ENCODE measurements at regions not wholly inside any gene's neighbourhood (a gene's known extent, or its start where the extent isn't known, plus 50 kb on each side); places are given as distances from the start of the nearest gene placed in this dataset.
"Not testable (repeated sequence)": the region's sequence is repeated elsewhere in the genome, so short reads cannot be mapped to it uniquely, and the experiment has no call there.

DNA sequence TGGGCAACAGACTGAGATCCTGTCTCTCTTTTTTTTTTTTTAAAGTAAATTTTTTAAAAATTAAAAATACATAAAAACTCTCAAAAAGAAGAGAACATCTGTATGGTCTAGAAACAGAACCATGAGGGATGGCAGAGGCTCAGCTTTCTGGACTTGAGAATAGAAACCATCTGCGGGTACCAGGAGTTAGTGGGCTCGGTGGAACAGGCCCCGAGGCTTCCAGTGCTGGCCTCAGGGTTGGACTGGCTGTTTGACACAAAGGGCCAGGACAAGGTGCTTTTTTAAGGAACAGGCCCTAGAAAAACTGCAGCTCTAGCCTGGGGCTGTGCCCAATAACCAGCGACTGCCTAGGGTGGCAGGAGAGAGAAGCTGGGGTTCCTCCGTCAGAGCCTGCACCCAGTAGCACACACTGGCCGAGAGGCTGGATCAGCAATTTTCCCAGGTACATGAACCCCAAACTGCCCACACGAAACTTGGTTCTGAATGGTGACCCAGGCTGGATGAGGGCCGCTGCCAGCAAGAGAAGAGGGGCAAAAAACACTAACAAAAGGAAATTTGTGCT is 131.0 kb upstream of the OLIG3 start:
- no peak for DNase-seq

DNA sequence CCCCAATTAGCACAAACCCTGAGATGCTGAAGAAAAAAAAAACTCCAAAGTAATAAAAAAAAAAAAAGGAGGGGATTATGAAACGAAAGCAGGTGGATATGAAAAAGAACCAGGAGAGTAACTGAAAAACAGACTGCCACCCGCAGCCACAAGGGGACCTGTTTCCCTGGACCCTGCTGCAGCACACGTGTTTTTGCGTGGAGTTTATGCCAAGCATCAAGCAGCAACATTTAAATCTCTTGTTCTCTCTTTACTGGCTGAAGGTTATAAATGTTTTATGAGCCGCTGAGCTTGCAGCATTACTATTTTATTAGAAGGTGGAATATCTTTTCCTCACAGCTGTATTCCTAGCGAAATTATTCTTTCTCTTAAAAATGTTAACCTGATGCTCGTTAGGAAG is 131.6 kb upstream of the OLIG3 start:
- no peak for DNase-seq

GRCh38 chr6:137630666-137631065 is 136.5 kb upstream of the OLIG3 start:
- DNase-seq, result no peak

GRCh38 chr6:137631323-137631722 is 137.1 kb upstream of the OLIG3 start:
- no peak for DNase-seq

DNA sequence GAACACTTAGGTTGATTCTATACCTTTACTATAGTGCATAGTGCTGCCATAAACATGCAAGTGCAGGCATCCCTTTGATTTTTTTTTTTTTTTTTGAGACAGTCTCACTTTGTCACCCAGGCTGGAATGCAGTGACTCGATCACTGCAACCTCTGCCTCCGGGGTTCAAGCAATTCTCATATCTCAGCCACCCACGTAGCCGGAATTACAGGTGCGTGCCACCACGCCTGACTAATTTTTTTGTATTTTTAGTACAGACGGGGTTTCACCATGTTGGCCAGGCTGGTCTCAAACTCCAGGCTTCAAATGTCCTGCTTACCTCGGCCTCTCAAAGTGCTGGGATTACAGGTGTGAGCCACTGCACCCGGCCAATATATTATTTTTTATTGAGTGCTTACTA is 140.0 kb upstream of the OLIG3 start:
- DNase-seq, result not testable (repeated sequence)

- no peak for DNase-seq
These were observed 142.9 kb upstream of the OLIG3 start for GRCh38 chr6:137637121-137637520.

DNA sequence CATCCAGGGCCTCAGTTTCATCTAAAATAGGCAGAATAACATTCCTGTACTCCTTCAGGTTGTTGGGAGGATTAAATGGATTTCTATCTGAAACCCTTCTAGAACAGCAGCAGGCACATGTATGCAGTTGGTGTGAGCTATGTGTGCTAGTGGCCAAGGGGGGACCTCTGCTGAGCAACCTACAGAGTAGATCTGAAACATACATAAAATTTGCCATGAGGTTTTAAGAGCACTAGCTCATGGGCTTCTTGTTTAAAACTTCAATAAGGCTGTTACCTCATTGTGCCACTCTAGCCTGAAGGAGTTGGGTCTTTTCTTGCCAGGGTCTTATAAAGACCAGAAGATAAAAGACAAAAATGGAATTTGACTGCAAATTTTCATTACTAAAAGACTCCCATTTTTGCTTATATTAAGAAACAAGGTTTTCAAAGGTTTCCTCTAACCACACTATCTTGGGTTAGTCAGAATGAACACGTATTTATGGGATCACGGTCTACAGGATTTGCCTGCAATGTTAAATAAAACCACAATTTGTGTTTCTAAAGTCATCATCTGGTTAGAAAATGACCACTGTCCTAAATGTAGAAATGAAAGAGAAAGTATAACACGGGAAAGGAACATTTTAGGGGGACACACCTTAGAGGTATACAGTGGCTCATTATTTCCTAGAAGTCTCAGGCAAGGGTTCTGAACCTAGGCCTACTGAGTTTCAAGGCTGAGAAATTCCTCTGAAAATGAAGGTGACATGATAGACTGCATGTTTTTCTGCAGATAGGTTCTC is 144.9 kb upstream of the OLIG3 start:
- no peak for DNase-seq

DNA sequence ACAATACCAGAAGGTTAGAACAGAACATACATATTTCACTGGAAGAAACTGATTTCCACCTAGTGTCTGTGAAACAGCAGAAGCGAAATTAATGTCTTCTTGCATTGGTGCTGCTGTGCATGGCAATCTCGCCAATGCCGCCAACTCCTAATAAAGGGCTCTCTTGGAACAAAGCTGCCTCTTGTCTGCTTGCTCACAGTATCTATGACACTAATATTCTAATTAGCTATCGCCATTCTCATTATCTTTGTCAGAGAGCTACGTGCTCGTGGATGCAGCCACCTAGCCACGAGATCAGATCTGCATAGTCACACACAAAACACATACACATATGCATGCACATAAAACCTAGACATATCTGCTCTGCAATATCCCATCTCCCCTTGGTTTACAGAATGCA is 145.9 kb upstream of the OLIG3 start:
- DNase-seq, result no peak

DNA sequence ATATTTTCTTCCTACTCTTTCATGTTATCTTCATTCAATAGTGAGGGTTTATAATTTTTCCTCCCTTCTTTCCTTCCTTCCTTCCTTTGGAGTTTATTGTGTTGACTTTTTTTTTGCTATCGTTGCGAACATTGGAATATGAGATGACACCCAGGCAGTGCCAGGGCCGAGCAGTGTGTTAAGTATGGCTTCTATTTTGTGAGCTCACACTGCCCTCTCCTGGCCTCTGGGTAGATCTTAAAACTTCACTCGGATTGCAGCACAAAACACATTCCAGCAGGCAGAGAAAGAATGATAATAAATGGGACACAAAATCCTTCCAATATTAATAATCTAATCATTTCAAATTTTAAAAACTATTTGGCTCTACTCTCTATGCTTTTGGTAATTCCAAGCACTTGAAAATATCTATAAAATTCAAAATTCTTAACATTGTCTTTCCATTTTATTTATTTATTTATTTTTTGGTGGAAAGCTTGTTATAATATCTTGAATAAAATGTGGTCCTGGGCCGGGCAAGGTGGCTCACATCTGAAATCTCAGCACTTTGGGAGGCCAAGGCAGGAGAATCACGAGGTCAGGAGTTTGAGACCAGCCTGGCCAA is 147.4 kb upstream of the OLIG3 start:
- peak; percentile 71 for DNase-seq

DNA sequence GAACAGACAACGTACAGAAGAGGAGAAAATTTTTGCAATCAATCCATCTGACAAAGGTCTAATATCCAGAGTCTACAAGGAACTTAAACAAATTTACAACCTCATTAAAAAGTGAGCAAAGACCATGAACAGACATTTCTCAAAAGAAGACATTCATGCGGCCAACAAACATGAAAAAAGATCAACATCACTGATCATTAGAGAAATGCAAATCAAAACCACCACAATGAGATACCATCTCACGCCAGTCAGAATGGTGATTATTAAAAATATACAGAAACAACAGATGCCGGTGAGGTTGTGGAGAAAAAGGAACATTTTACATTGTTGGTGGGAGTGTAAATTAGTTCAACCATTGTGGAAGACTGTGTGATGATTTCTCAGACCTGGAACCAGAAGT is 149.0 kb upstream of the OLIG3 start:
- DNase-seq, result not testable (repeated sequence)

GRCh38 chr6:137643644-137644043 is 149.4 kb upstream of the OLIG3 start:
- DNase-seq, result not testable (repeated sequence)

DNA sequence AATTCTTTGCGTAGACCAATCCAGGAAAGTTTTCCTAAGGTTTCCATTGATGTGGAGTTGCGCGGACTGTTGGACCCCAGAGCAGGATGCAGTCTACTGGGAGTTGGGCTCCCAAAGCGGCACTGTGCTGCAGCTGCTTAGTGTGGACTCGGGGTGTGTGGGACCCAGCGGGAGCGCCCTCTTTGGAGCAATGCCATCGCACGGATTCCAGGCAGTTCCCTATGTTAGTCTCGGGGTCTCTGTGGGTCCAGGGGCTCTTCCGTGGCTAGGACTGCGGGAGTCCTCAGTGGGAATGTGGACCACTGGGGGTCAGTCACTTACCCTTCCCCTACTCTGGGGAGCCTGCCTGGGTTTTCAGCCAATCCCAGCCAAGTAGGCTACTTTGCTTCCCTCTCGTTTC is 151.7 kb upstream of the OLIG3 start:
- DNase-seq, result no peak

DNA sequence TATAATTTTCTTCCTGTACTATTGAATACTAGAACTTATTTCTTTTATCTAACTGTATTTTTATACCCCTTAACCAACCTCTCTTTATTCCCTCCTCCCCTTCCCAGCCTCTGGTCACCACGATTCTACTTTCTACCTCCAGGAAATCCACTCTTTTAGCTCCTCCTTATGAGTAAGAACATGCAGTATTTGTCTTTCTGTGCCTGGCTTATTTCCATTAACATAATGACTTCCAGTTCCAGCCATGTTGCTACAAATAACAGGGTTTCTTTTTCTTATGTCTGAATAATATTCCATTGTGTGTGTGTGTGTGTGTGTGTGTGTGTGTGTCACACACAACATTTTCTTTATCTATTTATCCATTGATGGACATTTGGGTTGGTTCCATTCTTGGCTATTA is 152.3 kb upstream of the OLIG3 start:
- no peak for DNase-seq

DNA sequence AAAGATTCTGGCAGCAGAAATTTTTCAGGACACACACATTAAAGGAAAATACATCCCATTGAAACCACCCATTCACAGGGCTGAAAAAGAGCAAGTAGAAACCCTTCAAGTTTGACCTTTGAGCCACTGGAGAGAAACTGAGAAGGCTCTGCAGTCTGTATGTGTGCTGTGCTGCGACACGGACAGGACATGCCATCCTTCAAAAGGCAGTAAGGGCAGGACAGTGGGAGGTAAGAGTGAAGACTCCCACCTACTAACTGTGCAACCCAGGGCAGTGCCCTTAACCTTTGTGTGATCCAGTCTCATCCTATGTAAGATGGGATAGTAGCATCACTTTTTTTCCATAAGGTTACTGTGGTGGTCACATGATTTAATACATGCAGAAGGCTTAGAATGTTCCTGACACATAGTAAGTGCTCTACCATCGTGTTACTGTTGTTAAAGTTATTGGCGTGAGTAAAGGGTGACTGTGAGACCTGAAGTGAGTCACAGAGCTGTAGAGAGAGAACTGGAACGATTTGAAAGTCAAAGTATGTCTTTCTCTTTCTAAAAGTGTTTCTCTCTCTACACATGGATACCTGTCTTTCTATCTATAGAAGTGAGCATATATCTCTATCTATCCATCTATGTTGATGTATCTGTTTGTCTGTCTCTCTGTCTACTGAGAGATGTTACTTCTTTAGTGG is 153.7 kb upstream of the OLIG3 start:
- DNase-seq, result no peak

DNA sequence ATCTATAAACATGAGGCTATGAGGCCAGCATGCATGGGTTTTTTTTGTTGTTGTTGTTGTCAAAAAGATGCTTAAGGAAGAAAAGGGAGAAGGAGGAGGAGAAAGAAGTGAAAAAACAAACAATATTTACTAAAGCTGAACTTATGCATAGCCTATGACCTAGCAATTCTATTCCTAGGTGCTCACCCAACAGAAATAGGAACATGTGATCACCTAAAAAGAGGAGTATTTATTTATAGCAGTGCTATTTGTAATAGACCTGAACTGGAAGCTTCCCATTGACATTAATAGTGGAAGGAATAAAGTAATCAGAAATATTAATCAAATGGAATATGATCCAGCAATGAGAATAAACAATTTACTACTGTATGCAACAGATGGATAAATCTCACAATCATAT is 156.5 kb upstream of the OLIG3 start:
- DNase-seq, result no peak

GRCh38 chr6:137651178-137651577 is 157.0 kb upstream of the OLIG3 start:
- no peak for DNase-seq

DNA sequence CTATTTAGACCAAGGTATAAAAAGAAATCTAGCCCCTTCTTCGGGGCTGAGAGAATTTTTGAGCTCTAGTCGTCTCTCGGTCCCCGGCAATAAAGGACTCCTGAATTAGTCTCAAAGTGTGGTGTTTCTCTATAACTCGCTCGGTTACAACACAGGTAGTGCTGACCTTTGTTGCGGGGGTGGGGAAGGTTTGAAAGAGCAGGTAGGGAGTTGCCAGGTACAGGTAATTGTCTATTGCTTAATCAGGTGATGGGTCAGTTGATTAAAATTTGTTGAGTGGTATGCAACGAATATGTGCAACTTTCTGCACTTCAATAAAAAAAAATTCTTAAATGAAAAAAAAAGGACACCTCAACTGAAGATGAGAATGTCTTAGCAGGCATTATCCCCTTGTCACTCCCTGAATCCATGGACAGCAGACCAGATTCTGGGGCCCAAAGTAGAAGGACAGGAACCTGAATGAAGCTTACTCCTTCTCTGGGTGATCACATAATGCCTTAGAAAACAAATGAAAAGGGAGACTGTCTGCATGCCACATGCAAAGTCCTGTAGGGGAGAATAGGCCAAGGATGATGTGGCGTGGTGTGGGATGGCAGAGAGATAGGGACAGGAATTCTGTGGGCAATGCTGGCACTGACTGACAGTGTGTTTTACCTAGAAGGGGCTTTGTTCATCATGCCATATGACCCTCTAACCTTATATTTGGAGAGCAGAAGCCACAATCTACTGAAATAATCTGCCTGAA is 157.6 kb upstream of the OLIG3 start:
- no peak for DNase-seq

DNA sequence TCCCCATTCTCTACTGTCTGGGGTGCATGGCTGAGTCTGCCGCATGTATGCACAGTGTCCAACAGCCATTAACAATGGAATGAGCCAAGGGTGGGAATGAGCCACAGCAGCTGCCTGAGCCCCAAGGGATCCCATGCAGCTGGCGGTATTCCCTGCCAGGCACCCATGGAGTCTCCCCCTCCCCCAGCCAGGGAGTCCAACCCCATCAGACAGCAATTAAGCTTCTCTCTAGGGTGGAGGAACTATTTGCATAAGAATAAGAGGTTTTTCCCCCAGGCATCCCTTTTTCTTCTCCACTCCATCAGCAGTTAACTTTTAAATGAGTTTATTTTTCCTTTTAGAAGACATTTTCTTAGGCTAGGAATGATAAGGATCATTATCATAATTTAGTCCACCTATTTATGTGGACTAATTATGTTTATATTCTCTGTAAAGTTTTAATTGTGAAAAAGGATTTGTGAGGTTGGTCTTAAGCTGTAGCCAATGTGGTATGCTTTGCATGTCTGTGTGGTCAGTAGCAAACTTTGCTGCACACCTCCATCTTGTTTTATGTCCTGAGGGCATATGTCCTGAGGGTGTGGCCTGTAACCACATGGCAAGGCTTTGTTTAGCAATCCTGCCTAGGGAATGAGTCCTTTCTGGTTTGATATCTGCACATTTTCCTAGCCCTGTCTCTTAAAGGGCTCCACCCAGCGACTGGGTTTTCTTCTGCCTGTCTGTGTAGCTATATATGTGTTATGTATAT is 158.9 kb upstream of the OLIG3 start:
- peak; percentile 41 for DNase-seq

- DNase-seq, result no peak
These were observed 159.5 kb upstream of the OLIG3 start for GRCh38 chr6:137653706-137654059.

GRCh38 chr6:137654365-137654981 is 160.3 kb upstream of the OLIG3 start:
- DNase-seq, result no peak

DNA sequence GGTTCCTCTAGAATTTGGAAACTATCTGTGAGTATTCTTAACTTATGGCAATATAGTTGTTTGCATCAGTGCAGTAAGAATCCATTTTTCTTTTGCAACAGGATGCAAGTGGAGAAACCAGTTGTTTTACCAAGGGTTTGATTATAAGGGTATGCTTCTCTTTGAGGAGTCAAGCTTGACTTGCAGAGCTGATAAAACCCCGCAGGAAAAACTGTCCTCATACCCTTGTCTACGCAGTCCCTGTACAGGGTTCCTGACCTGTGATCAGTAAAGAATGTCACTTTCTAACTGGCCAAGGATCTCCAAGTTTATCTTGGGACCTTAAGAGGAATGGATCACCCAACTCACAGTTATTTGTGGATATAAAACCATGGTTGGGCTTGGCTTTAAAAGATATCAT is 161.1 kb upstream of the OLIG3 start:
- DNase-seq, result no peak

GRCh38 chr6:137656735-137657134 is 162.5 kb upstream of the OLIG3 start:
- no peak for DNase-seq
